HUES64 (cell line): ENCODE measurements at regions not wholly inside any gene's neighbourhood (a gene's known extent, or its start where the extent isn't known, plus 50 kb on each side); places are given as distances from the start of the nearest gene placed in this dataset.

Source experiments
- H3K27ac ChIP-seq: 2 replicates; pipeline ENCODE4 v1.7.0; 2013; ENCODE audit warnings: low read depth, low read length, inconsistent platforms
- H3K27me3 ChIP-seq: 2 replicates; pipeline ENCODE4 v1.6.1; 2013; ENCODE audit warnings: mild to moderate bottlenecking, low read length; ENCODE audit not compliant: insufficient read depth
- H3K36me3 ChIP-seq: 2 replicates; pipeline ENCODE4 v1.6.1; 2013; ENCODE audit warnings: mild to moderate bottlenecking, low read length; ENCODE audit not compliant: insufficient read depth
- H3K4me1 ChIP-seq: 2 replicates; pipeline ENCODE4 v1.6.1; 2013; ENCODE audit warnings: mild to moderate bottlenecking, low read length, moderate library complexity; ENCODE audit not compliant: insufficient read depth
- H3K4me3 ChIP-seq: 2 replicates; pipeline ENCODE4 v1.5.1; 2013; ENCODE audit warnings: mild to moderate bottlenecking, low read length, moderate library complexity
- H3K9ac ChIP-seq: 2 replicates; pipeline ENCODE4 v1.6.1; 2013; ENCODE audit warnings: mild to moderate bottlenecking, low read depth, low read length
- H3K9me3 ChIP-seq: 2 replicates; pipeline ENCODE4 v1.6.1; 2013; ENCODE audit warnings: low read depth, low read length; ENCODE audit not compliant: insufficient read depth
- WGBS: fragments of 150-250, 120-280 bp; methylation state at CpG from one replicate; pipeline ENCODE4 v1.1.7; 2013; ENCODE audit warnings: missing lambda C conversion rate; 5-methylcytosine and 5-hydroxymethylcytosine counted together

- H3K4me3 ChIP-seq = no peak overlapping the region
- H3K36me3 ChIP-seq = no peaks in the 10 kb centered on the region
- no peak overlapping the region for H3K9ac ChIP-seq
- H3K27me3 ChIP-seq = no peaks in the 10 kb centered on the region
- no peak overlapping the region for H3K27ac ChIP-seq
- H3K4me1 ChIP-seq = no peaks in the 10 kb centered on the region
- no peaks in the 10 kb centered on the region for H3K9me3 ChIP-seq
Observed at GRCh38 chr3:104685492-104685891, 681.2 kb upstream of the ALCAM start.

GRCh38 chr3:104687362-104687761 is 679.3 kb upstream of the ALCAM start:
- Histone ChIP-seq H3K36me3 (no peaks in the 10 kb centered on the region), H3K4me1 (no peaks in the 10 kb centered on the region), H3K4me3 (no peak overlapping the region), H3K27ac (no peak overlapping the region), H3K9me3 (peaks cover 2% of the 10 kb centered on the region; the same call in 1 of the 2 replicates), H3K9ac (no peak overlapping the region), H3K27me3 (no peaks in the 10 kb centered on the region)
- 95% methylated on average over 11 of the region's 11 CpGs for WGBS

GRCh38 chr3:104696470-104696869 is 670.2 kb upstream of the ALCAM start:
- Histone ChIP-seq H3K27ac (no peak overlapping the region), H3K9ac (no peak overlapping the region), H3K4me3 (no peak overlapping the region), H3K9me3 (peaks cover 11% of the 10 kb centered on the region), H3K27me3 (no peaks in the 10 kb centered on the region), H3K4me1 (peaks cover 7% of the 10 kb centered on the region; the same call in 1 of the 2 replicates), H3K36me3 (no peaks in the 10 kb centered on the region)
- 77% methylated on average over 8 of the region's 8 CpGs for WGBS

- Histone ChIP-seq H3K4me1 (no peaks in the 10 kb centered on the region), H3K27me3 (no peaks in the 10 kb centered on the region)
- 90% methylated on average over 6 of the region's 6 CpGs for WGBS
Observed at GRCh38 chr3:104711406-104711805, 655.3 kb upstream of the ALCAM start.

GRCh38 chr3:104715972-104716371 is 650.7 kb upstream of the ALCAM start:
- no CpG with 5 or more reads among the region's 1 CpG for WGBS
- Histone ChIP-seq H3K9ac (no peak overlapping the region), H3K9me3 (no peaks in the 10 kb centered on the region), H3K36me3 (no peaks in the 10 kb centered on the region), H3K27me3 (no peaks in the 10 kb centered on the region), H3K4me3 (no peak overlapping the region), H3K27ac (no peak overlapping the region), H3K4me1 (no peaks in the 10 kb centered on the region)

More at GRCh38 chr3:104711406-104711805, 655.3 kb upstream of the ALCAM start:
- Histone ChIP-seq H3K27ac (no peak overlapping the region), H3K36me3 (no peaks in the 10 kb centered on the region), H3K9me3 (no peaks in the 10 kb centered on the region), H3K9ac (no peak overlapping the region), H3K4me3 (no peak overlapping the region)

- Histone ChIP-seq H3K4me1 (no peaks in the 10 kb centered on the region), H3K9me3 (no peaks in the 10 kb centered on the region), H3K27me3 (no peaks in the 10 kb centered on the region), H3K9ac (no peak overlapping the region), H3K27ac (no peak overlapping the region), H3K36me3 (no peaks in the 10 kb centered on the region), H3K4me3 (no peak overlapping the region)
- WGBS = 96% methylated on average over 3 of the region's 3 CpGs
Observed at GRCh38 chr3:104717828-104718196, 648.9 kb upstream of the ALCAM start.

GRCh38 chr3:104723000-104723399 is 643.7 kb upstream of the ALCAM start:
- WGBS = 98% methylated on average over 3 of the region's 4 CpGs
- H3K4me1 ChIP-seq = no peaks in the 10 kb centered on the region
- H3K9ac ChIP-seq = no peak overlapping the region
- no peaks in the 10 kb centered on the region for H3K9me3 ChIP-seq
- no peaks in the 10 kb centered on the region for H3K27me3 ChIP-seq
- no peak overlapping the region for H3K4me3 ChIP-seq
- no peak overlapping the region for H3K27ac ChIP-seq
- no peaks in the 10 kb centered on the region for H3K36me3 ChIP-seq

GRCh38 chr3:104731074-104731473 is 635.6 kb upstream of the ALCAM start:
- no peak overlapping the region for H3K27ac ChIP-seq
- no peaks in the 10 kb centered on the region for H3K9me3 ChIP-seq
- WGBS = 80% methylated on average over 2 of the region's 3 CpGs
- no peaks in the 10 kb centered on the region for H3K27me3 ChIP-seq
- no peak overlapping the region for H3K9ac ChIP-seq
- H3K36me3 ChIP-seq = no peaks in the 10 kb centered on the region
- no peak overlapping the region for H3K4me3 ChIP-seq
- no peaks in the 10 kb centered on the region for H3K4me1 ChIP-seq

- 100% methylated on average over 1 of the region's 2 CpGs for WGBS
- H3K9ac ChIP-seq = no peak overlapping the region
- no peaks in the 10 kb centered on the region for H3K4me1 ChIP-seq
- no peak overlapping the region for H3K4me3 ChIP-seq
- H3K36me3 ChIP-seq = no peaks in the 10 kb centered on the region
- H3K27ac ChIP-seq = no peak overlapping the region
- H3K9me3 ChIP-seq = no peaks in the 10 kb centered on the region
- H3K27me3 ChIP-seq = no peaks in the 10 kb centered on the region
Observed at GRCh38 chr3:104734627-104735026, 632.1 kb upstream of the ALCAM start.

GRCh38 chr3:104735691-104736090 is 631.0 kb upstream of the ALCAM start:
- Histone ChIP-seq H3K9ac (no peak overlapping the region), H3K27me3 (no peaks in the 10 kb centered on the region), H3K27ac (no peak overlapping the region), H3K4me1 (no peaks in the 10 kb centered on the region), H3K36me3 (no peaks in the 10 kb centered on the region), H3K9me3 (no peaks in the 10 kb centered on the region), H3K4me3 (no peak overlapping the region)
- no CpG with 5 or more reads among the region's 1 CpG for WGBS

GRCh38 chr3:104738271-104738670 is 628.4 kb upstream of the ALCAM start:
- H3K9ac ChIP-seq = no peak overlapping the region
- WGBS = 94% methylated on average over 2 of the region's 2 CpGs
- H3K4me1 ChIP-seq = no peaks in the 10 kb centered on the region
- H3K9me3 ChIP-seq = no peaks in the 10 kb centered on the region
- no peaks in the 10 kb centered on the region for H3K27me3 ChIP-seq
- no peak overlapping the region for H3K4me3 ChIP-seq
- no peaks in the 10 kb centered on the region for H3K36me3 ChIP-seq
- no peak overlapping the region for H3K27ac ChIP-seq

GRCh38 chr3:104740874-104741379 is 625.8 kb upstream of the ALCAM start:
- Histone ChIP-seq H3K27ac (no peak overlapping the region), H3K4me3 (no peak overlapping the region), H3K27me3 (no peaks in the 10 kb centered on the region), H3K36me3 (no peaks in the 10 kb centered on the region), H3K9me3 (no peaks in the 10 kb centered on the region), H3K4me1 (no peaks in the 10 kb centered on the region), H3K9ac (no peak overlapping the region)
- 85% methylated on average over 3 of the region's 3 CpGs for WGBS
